ENCODE measurements at regions not wholly inside any gene's neighbourhood (a gene's known extent, or its start where the extent isn't known, plus 50 kb on each side); places are given as distances from the start of the nearest gene placed in this dataset.

- Mint-ChIP-seq H3K27ac (no peak overlapping the region), H3K27me3 (ENCODE audit: insufficient read depth) (peaks cover 4% of the 10 kb centered on the region), H3K4me3 (no peak overlapping the region), H3K9me3 (peaks cover 40% of the 10 kb centered on the region), H3K4me1 (ENCODE audit: low read depth) (peaks cover 8% of the 10 kb centered on the region; the same call in 1 of the 2 replicates), H3K36me3 (ENCODE audit: low read depth) (no peaks in the 10 kb centered on the region)
- DNase-seq, result no peak
- TF ChIP-seq, protein P1, sequence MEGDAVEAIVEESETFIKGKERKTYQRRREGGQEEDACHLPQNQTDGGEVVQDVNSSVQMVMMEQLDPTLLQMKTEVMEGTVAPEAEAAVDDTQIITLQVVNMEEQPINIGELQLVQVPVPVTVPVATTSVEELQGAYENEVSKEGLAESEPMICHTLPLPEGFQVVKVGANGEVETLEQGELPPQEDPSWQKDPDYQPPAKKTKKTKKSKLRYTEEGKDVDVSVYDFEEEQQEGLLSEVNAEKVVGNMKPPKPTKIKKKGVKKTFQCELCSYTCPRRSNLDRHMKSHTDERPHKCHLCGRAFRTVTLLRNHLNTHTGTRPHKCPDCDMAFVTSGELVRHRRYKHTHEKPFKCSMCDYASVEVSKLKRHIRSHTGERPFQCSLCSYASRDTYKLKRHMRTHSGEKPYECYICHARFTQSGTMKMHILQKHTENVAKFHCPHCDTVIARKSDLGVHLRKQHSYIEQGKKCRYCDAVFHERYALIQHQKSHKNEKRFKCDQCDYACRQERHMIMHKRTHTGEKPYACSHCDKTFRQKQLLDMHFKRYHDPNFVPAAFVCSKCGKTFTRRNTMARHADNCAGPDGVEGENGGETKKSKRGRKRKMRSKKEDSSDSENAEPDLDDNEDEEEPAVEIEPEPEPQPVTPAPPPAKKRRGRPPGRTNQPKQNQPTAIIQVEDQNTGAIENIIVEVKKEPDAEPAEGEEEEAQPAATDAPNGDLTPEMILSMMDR (IDR thresholded peaks at IDR 0.05), result no peak
Observed at GRCh38 chr22:47289336-47289985, 527.0 kb downstream of the TBC1D22A start.

- TF ChIP-seq, protein P1 (IDR thresholded peaks at IDR 0.05), result no peak
- Mint-ChIP-seq H3K36me3 (ENCODE audit: low read depth) (no peaks in the 10 kb centered on the region), H3K4me1 (ENCODE audit: low read depth) (peaks cover under 1% of the 10 kb centered on the region; the same call in 1 of the 2 replicates), H3K9me3 (peaks cover 36% of the 10 kb centered on the region), H3K27ac (no peak overlapping the region), H3K27me3 (ENCODE audit: insufficient read depth) (peaks cover 4% of the 10 kb centered on the region), H3K4me3 (no peak overlapping the region)
- DNase-seq, result no peak
Observed at GRCh38 chr22:47288680-47289079, 526.2 kb downstream of the TBC1D22A start.

DNA sequence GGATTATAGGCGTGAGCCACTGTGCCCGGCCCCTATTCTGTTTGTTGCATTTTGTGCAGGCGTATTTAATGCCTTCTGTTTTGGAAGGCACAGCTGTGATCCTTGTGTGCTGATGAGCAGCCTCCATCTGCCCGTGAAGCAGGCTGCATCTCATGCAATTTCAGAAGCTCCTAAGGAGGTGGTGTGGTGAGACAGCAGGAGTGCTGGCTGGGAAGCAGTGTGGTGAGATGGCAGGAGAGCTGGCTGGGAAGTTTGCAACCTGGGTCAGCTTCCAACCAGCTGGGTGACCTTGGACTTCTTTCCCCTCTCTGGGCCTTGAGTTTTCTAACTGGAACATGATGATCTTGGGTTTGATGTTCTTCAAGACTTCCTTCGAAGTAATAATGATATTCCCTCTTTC lies 525.1 kb downstream of the TBC1D22A start:
- Mint-ChIP-seq H3K27ac (no peak overlapping the region), H3K27me3 (ENCODE audit: insufficient read depth) (peaks cover 4% of the 10 kb centered on the region), H3K4me1 (ENCODE audit: low read depth) (no peaks in the 10 kb centered on the region), H3K36me3 (ENCODE audit: low read depth) (no peaks in the 10 kb centered on the region), H3K9me3 (peaks cover 28% of the 10 kb centered on the region), H3K4me3 (no peak overlapping the region)
- TF ChIP-seq, protein P1 (IDR thresholded peaks at IDR 0.05), result no peak
- DNase-seq, result no peak

- Mint-ChIP-seq H3K4me3 (no peak overlapping the region), H3K4me1 (ENCODE audit: low read depth) (no peaks in the 10 kb centered on the region), H3K27me3 (ENCODE audit: insufficient read depth) (peaks cover 4% of the 10 kb centered on the region), H3K36me3 (ENCODE audit: low read depth) (no peaks in the 10 kb centered on the region), H3K9me3 (peaks cover 28% of the 10 kb centered on the region), H3K27ac (no peak overlapping the region)
- no peak for DNase-seq
- TF ChIP-seq, protein P1 (IDR thresholded peaks at IDR 0.05), result no peak
Observed at GRCh38 chr22:47286590-47286989, 524.1 kb downstream of the TBC1D22A start.

DNA sequence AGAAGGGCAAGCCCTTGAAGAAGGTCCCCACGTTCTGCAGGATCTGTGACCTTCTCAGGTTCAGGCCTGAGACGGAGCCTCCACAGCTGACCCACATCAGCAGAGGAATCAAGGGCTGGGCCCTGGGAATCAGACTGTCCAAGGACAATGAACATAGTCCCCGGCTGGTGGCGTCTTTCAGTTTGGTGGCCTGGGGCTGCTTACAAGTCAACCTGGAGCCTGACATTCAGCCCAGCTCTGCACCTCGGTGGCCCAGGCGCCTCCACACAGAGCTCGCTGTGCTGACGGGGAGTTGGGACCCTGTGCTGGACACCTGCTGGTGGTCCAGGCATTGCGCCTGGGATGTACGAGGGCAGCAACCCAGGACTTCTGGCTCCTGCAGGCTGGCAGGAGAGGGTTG lies 523.5 kb downstream of the TBC1D22A start:
- no peak overlapping the region for H3K27ac Mint-ChIP-seq
- H3K4me3 Mint-ChIP-seq, result no peak overlapping the region
- peaks cover 26% of the 10 kb centered on the region for H3K9me3 Mint-ChIP-seq
- peaks cover 4% of the 10 kb centered on the region for H3K27me3 Mint-ChIP-seq (ENCODE audit: insufficient read depth)
- TF ChIP-seq, protein P1 (IDR thresholded peaks at IDR 0.05), result no peak
- no peaks in the 10 kb centered on the region; the same call in 1 of the 2 replicates for H3K4me1 Mint-ChIP-seq (ENCODE audit: low read depth)
- H3K36me3 Mint-ChIP-seq (ENCODE audit: low read depth), result no peaks in the 10 kb centered on the region
- DNase-seq, result no peak
